ENCODE measurements at regions not wholly inside any gene's neighbourhood (a gene's known extent, or its start where the extent isn't known, plus 50 kb on each side); places are given as distances from the start of the nearest gene placed in this dataset.
"Not testable (repeated sequence)": the region's sequence is repeated elsewhere in the genome, so short reads cannot be mapped to it uniquely, and the experiment has no call there.

DNA sequence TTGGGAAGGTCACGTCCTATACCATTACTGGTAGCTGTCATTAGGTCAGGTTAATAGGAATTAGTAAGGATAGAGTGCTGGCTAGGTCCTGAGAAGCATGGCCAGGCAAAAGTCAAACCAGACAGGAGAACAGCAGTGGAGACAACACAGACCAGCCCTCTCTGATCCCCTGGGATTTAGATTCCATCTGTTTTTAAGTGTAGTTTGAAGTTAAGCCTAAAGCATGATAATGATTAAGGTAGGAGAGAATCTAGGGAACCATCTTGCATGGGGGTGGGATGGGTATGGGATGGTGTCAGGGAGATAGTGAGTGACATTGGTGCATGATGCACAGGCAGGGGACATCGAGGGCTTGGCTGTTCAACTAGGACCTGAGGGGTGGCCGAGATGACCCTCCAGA lies 96.6 kb downstream of the MYCN start:
- DNase-seq (ENCODE audit: low read depth in 4 of 4, low spot score in 3 of 4), result no peak

DNA sequence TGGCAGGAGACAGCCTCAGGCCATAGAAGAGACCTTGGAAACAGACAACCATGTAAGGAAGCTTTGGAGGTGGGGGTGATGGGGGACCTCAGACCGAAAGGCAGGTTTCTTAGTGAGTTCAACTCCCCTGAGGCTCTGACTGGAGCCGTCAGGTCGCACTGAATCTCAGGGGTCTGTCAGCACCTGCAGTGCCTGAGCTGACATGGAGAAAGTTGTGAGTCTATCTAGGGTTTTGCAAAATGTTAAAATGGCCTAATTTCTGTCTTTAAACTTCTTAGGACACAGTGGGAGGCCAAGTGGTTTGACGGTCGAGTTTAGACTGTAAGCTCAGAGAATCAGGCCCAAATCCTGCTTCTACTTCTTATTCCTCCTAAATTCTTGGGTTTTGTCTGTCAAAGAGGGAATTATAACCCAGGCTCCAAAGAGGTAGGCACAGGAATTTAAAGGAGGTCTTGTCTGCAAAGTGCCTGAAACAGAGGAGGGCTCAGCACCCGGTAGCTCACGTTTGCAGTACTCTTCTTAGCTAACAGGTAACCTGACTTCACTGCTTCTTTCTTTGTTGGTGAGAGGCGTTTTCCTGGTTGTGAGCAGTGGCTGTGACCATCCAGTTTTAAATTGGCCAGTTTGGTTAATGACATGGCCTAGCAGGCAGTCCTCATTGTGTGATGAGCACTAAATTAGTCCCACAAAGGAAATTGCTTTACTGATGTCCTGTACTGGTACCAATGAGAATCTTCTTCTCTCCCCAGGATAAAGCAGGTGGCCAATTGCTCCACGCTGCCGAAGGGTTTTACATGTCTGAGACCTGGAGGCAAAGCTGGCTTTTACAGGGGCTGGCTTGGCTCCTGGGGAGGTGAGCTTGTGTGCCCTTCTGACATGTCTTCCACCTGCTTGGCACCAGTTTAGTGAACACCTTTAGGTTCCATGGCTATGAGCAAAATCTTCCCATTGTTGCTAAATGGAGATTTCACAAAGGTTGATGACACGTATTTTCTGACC lies 95.7 kb downstream of the MYCN start:
- no peak for DNase-seq (ENCODE audit: low read depth in 4 of 4, low spot score in 3 of 4)

DNA sequence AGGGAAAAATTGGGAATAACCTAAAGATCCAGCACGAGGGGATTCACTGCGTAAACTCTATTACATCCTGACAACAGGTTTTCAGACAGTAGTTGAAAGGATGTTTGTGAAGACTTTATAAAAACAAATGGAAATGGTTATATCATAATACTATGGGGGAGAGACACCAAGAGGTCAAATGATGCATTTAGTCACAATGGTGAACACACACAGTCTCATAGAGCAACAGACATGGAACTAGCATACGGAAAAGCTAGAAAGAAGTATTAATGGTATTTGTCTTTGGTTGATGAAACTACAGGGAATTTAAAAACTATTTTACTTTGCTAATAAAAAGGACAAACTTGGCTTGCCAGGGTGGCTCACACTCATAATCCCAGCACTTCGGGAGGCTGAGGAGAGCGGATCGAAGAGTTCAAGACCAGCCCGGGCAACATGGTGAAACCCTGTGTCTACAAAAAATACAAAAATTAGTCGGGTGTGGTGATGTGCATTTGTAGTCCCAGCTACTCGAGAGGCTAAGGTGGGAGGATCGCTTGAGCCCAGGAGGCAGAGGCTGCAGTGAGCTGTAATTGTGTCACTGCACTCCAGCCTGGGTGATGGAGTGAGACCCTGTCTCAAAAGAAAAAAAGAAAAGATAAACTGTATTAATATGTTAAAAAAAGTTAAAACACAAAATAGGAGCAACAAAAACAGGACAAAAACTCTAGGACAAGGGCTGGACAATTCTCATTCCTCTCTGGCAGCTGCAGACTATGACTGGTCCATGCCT lies 94.8 kb downstream of the MYCN start:
- no peak for DNase-seq (ENCODE audit: low read depth in 4 of 4, low spot score in 3 of 4)

DNA sequence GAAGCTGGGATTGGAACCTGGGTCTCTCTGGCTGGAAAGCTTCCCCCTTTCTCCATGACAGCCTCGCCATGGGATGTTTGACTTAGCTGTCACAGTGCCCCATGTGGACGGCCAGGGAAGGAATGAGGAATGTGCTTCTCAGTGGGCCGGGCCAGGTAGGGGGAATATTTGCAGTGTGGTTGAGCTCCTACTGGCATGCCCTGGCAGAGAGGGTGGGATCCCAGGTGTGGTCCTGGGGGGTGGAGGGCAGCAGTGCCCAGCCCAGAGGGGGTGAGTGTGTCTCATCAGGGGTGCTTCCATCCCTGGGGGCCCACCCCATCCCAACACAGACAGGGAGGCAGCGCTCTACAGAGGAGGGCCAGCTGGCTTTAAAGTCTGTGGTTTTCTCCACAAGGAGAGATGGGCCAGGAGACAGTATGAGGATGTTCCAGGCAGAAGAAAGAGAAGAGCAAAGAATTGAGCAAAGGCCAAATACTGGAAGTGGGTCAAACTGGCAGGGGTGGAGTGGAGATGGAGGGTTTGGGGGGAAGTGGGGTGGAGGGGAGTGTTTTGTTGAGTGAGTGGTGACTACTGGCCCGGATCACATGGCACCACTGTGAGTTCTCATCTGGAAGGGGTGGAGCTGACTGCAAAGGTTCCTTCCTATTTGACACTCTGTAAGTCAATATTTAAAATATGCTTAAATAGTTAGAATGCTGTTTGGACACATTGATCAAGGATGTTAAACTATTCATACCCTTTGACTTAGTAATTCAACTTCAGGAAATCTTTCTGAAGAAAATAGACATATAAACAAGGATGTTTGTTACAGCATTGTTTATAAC lies 94.0 kb downstream of the MYCN start:
- no peak for DNase-seq (ENCODE audit: low read depth in 4 of 4, low spot score in 3 of 4)

DNA sequence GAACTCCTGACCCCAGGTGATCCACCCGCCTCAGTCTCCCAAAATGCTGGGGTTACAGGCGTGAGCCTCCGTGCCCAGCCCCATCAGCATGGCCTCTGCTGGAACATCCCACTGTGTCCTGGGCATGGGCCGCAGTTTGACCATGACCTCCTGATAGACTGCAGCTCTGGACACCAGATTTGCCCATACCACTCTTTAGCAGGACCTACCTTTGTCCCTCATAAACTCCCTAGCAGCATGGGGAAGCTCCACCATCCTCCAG lies 92.6 kb downstream of the MYCN start:
- DNase-seq (ENCODE audit: low read depth in 4 of 4, low spot score in 3 of 4), result no peak

DNA sequence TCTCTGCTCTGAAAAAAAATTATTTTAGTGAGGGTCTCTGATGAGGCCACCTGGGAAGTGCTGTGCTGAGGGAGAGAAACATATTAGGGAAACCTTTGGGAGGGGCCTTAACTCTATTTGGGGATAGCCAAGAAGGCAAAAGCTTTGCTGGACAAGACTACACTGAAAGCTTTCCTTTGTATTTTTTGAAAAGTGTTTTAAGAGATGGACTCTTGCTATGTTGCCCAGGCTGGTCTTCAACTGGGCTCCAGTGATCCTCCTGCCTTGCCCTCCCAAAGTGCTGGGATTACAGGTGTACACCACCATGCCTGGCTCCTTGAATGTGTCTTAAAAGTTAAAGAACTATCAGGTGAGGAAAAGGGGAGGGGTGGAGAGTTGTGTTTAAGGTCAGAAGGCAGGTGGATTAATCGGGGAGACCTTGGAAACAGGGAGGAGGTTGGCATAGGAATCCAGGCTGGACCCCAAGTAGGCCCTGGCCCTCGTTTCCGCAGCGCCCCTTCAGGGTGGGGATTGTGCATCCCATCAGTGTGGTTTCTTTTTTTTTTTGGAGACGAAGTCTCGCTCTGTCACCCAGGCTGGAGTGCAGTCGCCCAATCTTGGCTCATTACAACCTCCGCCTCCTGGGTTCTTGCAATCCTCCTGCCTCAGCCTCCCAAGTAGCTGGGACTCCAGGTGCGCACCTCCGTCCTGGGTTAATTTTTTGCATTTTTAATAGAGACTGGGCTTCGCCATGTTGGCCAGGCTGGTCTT lies 92.1 kb downstream of the MYCN start:
- DNase-seq (ENCODE audit: low read depth in 4 of 4, low spot score in 3 of 4), result no peak

DNA sequence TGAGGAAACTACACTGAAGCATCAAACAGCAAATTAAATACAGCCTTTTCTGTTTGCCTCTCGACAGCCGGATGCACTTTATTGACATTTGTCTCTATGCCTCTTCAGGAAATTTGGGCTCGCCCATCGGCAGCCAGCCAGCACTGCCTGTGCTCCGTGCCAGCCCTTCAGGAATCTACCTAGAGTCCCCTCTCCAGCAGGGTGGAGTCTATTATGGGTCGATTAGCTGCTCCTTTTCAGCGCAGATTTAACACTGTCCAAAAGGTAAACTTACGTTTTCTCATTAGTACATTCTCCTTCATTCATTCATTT lies 91.5 kb downstream of the MYCN start:
- no peak for DNase-seq (ENCODE audit: low read depth in 4 of 4, low spot score in 3 of 4)

DNA sequence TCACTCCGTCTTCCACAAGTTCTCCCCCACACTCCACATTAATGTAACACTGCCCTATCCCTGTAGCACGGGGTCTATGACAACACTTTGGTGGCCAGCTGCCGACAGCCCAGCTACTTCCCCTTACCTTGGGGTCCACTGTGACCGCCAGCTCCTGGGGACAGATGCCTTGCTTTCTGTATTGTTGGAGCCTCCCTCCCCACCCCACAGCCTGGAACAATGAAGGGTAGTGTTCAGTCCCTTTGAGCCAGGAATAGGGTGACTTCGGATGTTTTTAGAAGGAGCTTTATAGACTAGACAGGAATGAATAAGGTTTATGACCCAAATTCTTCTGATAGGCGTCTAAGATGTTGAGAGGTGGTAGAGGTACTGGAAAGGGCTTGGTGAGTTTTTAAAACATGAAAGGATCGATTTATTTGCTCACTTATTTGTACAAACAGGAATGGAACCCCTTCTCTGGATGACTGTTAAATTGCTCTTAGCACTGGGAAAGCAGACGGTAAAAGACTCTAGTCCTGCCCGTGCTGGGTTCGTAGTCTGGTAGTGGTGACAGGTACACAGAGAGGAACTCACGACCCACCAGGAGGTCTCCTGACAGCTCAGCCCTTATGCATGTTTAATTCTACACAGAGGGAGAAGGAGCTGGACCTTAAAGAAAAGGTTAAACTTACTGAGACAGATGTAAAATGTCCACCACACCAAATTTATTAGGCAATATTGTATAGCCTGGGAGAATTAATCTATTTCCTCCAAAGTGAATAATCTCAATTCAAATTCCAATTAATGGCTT lies 90.9 kb downstream of the MYCN start:
- no peak for DNase-seq (ENCODE audit: low read depth in 4 of 4, low spot score in 3 of 4)

DNA sequence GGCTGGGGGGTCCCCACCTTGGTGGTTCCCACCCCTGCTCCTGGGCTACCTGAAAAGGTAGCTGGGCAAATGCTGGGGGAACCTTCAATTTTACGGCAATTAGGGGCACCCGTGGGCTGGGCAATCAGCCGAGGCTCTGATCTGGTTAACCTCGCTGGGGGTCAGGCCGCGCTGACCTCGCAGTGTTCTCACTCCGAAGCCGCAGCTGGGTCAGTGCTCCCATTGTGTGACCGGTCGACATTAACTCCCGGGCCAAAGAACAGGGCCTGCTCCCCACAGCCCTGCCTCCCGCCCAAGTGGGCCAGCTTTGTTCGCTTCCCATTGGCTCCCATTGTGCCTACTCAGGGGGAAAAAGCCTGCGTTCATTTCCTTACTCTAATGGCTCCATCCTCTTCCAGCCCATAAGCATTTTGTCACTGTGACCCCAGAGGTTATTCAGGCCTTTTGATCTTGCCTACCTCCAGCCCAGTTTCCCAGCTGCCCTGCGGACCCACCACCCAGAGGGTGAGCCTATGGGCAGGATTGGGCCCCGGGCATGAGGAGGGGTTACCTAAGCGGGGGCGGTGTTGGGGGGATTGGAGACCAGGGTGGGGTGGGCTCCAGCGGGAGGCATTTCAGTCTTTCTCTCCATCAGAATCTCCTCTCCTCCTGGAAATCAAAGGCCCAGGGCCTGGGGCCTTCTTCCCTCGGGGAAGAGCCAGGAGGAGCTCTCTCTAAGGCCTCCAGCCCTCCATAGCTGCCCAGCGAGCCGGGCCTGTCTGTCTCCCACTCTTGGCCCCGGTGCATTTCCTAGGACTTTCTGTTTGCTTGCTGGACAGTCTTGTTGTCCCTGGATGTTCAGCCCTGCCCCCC lies 90.1 kb downstream of the MYCN start:
- DNase-seq (ENCODE audit: low read depth in 4 of 4, low spot score in 3 of 4), result no peak

DNA sequence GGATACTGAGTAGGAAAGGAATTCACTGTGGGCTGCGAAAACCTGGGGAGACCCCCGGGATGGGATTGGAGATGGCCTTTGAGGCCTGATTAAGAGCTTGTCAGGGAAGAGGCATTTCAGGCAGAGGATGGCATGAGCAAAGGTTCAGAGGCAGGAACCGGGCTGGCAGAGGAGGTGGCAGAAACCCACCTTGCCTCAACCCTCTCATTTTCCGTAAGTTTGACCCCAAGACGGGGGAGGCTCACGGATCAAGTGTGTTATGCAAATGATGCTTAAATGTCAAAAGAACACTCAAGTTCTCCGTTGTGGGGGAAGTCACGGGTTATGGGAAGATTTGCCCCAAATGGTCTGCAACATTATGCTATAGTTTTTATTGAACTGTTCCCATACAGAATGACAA lies 88.3 kb downstream of the MYCN start:
- no peak for DNase-seq (ENCODE audit: low read depth in 4 of 4, low spot score in 3 of 4)

DNA sequence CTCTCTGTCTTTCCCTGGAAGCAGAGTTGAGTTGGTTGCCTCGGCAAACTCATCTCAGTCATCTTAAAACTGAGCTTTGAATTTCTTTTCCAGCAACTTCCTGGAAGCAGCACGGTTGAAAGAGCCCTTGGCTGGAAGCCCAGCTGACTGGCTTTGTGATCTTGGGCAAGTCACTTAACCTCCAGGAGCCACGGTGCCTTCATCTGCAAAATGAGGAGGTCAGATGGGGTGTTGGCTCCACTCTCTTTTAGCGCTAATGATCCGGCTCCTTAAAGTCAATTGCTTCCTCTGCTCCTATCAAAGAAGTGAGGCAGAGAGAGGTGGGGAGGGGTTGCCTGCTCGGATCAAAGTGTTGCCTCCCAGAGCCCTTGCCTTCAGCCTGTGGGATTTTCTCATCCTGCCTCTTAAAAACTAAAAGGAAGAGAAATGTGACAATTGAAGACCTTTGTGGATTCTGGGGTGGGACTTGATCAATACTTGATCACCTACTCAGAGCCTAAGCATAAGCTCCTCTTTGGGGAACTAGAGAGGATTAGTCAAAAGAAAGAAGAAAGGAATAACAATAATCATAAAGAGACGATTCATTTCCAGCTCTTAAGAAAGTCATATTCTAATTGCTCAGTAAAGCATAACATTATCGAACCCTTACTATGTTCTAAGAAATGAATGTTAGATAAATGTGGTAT lies 86.6 kb downstream of the MYCN start:
- no peak for DNase-seq (ENCODE audit: low read depth in 4 of 4, low spot score in 3 of 4)

DNA sequence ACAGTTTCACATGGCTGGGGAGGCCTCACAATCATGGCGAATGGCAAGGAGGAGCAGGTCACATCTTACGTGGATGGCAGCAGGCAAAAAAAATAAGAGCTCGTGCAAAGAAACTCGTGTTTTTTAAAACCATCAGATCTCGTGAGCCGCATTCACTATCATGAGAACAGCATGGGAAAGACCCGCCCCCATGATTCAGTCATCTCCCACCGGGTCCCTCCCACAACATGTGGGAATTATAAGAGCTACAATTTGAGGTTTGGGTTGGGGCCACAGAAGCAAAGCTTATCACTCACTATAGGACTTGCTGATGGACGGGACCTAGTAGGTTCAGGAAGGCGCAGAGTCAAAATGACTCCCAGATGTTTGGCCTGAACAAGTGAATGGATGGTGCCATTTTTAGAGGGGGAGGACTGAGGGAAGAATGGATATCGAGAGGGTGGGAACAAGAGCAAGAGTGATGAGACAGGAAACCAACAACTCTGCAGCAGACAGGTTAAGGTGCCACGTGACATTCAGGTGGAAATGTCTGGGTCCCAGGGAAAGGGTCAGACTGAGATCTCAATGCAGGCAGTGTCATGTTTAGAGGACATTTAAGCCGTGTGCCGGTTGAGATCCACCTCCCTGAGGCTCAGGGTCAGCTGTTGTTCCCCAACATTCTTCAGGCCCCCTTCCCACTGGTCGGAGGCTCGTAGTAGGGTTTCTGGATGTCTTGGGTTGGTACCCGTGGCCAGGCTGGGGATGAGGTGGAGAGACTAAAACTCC lies 85.7 kb downstream of the MYCN start:
- DNase-seq (ENCODE audit: low read depth in 4 of 4, low spot score in 3 of 4), result no peak

DNA sequence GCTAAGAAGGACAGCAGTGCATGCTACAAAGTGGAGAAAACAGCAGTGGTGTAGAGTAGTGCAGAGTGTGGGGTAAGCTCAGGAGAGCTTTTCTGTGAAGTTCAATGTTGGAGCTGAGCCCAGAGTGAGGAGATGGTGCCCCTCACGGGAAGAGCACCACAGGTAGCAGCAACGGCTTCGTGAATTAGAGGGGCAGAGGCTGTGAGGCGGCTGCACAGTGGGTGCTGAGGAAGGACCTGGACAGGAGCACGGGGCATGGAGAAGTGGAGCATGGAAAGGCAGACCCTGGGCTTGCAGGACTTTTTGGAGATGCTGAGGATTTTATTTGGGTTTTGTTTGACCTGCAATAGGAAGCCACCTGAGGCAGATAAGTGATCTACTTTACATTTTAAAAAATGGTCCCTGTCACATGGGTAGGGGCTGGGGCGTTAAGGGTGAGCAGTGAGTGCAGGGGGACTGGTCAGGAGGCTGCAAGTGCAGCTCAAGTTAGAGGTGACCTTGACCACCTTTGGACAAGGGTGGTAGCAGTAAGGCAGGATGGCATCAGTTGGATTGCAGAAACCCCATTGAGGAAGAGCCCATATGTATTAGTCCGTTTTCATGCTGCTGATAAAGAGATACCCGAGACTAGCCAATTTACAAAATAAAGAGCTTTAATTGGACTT lies 85.0 kb downstream of the MYCN start:
- DNase-seq (ENCODE audit: low read depth in 4 of 4, low spot score in 3 of 4), result no peak

DNA sequence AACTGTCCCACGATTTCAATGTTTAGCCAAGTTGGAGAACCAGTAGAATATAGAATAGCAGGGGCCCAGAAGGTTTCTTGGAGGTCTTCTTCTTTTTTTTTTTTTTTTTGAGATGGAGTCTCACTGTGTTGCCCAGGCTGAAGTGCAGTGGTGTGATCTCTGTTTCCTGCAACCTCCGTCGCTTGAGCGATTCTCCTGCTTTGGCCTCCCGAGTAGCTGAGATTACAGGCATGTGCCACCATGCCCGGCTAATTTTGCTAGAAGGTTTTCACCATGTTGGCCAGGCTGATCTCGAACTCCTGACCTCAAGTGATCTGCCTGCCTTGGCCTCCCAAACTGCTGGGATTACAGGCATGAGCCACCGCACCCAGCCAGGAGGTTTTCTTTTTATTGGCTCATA lies 84.3 kb downstream of the MYCN start:
- DNase-seq (ENCODE audit: low read depth in 4 of 4, low spot score in 3 of 4), result not testable (repeated sequence)

DNA sequence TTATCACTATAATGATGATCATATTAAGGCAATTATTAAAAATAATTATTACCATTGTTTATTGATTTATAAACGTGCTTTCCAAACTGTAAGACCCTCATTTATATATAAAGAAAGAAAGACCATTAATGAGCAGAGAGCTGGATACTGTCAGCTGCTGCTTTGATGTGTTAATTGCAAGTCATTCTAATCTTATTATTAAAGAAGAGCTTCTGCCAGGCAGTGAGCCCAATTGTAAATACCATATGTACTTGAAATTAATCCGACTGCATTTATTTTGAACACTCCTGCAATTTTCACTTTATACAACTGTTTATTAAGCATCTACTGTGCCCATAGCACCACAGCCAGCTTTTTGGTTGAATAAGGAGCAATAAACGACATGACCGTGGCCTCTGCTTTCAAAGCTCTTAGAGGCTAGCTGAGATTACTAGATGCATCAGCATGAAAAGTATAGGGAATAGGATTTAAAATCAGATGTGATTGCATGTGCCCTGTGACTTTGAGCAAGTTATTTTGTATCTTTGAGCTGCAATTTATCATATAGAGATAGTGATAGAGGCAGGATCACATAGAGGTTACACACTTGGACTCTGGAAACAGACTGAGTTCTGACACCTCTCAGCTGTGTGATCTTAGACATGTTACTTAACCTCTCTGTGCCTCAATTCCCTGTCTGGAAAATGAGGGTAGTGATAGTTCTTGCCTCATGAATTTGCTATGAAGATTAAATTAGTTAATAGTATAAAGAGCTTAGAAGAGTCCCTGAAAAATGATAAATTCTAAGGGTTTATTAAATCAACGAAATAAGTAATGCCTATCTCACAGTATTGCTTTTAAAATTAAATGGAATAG lies 83.4 kb downstream of the MYCN start:
- DNase-seq (ENCODE audit: low read depth in 4 of 4, low spot score in 3 of 4), result no peak

DNA sequence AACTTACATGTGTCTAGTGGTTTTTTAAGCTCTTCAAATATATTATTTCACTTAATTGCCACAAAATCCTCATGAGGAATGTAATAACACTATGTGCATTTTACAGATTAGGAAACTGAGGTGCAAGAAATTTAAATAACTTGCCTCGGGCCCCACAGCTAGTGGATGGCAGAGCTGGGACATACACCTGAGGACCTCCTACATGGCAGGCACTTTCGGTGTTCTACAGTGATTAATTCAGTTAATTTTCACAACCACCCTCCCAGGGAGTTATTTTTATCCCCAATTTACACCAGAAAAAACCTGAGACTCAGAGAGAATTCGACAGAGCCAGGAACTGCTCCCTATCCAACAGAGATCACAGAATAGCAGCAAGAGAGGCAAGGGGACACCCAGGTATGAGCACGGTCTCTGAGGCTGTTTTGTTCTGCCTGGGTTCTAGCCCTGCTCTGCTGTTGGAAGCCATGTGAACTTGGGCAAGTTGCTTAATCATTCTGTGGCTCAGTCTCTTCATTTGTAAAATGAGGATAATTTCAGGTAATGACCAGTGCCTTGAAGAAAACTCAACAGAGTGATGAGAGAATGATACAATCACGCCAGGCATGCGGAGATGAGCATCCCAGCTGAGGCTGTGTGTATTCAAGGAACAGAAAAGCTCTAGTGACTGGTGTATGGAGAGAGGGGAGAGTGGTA lies 82.3 kb downstream of the MYCN start:
- DNase-seq (ENCODE audit: low read depth in 4 of 4, low spot score in 3 of 4), result no peak
